Pulmonary artery endothelial cell (primary cell): ENCODE measurements at regions not wholly inside any gene's neighbourhood (a gene's known extent, or its start where the extent isn't known, plus 50 kb on each side); places are given as distances from the start of the nearest gene placed in this dataset.

Source experiments
- DNase-seq: peaks from one replicate; pipeline ENCODE4 v3.0.0-alpha.2; 2011; ENCODE audit warnings: low read depth, low spot score

- DNase-seq: no peak
Observed at GRCh38 chr3:177427540-177427939, 230.3 kb upstream of the TBL1XR1 start.

GRCh38 chr3:177429079-177429478 lies 231.8 kb upstream of the TBL1XR1 start:
- no peak for DNase-seq

DNA sequence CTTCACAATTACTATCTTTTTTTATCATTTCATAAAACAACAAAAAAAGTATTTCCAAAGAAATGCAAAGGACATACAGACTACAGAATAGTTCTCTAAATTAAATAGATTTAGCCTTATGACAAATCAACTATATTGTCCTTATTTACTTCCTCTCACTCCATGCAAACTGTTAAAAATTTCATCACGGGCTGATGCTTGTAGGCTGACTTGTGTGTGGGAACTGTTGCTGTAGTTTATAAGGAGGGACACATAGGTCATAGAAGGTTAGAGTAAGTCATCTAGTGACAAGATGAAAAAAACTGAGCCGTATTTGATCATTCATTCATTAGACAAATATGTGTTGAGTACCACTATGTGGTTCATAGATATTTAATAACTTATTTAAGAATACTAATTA lies 232.5 kb upstream of the TBL1XR1 start:
- DNase-seq: no peak

- no peak for DNase-seq
Observed at GRCh38 chr3:177430653-177431052, 233.4 kb upstream of the TBL1XR1 start.

DNA sequence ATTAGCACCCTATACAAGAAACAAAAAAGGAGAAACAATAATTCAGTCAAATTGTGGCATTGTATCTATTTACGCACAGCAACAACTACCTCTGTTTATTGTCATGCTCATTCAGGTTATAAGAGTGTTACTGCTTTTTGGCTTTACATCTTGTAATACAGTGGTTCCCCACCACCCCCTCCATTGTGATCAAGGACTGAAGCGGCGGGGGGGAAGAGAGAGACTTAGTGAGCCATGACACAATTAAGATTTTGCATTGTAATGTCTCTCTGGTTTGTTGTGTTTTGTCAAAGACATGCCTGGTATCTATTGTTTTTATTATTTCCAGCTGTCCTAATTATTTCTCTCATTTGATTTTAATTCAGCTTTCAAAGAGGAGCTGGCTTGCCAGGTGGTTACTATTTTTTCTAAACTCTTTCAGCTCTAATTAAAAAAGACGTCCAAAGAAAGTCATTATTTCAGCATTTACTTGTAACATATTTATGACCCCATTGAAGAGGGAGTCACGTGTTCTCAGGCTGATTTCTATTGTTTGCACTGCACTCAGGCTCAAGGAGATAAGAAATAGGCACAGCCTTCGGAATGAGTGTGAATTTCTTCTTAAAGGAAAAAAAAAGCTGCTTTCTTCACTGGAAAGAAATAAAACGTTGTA lies 234.4 kb upstream of the TBL1XR1 start:
- peak; percentile 26 for DNase-seq

DNA sequence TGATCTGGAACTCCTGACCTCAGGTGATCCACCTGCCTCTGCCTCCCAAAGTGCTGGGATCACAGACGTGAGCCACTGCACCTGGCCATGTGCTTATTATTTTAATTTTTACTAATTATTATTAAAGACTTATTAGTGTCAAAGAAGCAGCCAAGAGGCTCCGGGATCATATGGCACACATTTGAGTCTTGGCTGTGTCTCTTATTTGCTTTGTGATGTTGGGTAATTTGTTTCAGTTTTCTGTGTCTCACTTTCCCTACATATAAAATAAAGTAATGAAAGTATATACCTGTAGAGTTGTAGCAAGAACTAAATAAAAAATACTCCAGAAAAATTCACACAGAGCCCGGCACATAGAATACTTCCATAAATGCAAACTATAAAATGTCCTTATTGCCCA lies 238.0 kb upstream of the TBL1XR1 start:
- DNase-seq: no peak

DNA sequence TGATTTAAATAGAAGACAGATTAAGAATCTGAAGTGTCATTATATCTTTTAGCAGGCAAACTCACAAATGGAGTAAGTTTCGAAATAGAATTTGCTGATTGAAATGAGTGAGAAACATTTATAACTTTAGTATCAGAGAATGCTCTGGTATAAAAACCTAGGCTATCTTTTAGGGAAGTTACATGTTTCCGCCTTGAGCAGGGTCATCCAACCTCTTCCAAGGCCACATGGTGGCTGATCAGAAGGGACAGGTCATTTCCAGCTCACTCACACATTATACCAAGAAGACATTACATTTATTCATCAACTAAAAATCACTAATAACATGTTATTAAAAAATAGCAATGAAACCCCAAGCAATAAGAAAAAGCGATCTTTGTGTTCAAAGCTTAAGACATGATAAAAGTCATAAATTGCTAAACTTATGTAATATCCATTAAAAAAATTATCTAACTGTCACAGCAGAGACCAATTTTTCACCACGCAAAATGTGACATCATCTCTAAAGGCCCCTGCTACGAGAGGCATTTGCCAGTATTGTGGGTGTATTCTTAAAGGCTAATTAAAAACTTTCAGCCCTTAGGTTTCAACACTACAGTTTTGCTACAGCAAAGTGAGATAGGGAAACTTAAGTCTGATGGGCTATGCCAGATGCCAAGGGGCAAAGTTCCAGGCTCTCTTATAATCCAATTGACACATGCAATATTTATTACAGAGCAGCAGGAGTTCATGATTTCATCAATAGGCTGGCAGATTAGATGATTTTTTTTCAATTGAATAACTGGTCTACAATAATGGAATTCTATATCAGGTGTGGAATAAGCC lies 240.4 kb upstream of the TBL1XR1 start:
- no peak for DNase-seq

- DNase-seq: no peak
Observed at GRCh38 chr3:177438596-177439220, 241.4 kb upstream of the TBL1XR1 start.

DNA sequence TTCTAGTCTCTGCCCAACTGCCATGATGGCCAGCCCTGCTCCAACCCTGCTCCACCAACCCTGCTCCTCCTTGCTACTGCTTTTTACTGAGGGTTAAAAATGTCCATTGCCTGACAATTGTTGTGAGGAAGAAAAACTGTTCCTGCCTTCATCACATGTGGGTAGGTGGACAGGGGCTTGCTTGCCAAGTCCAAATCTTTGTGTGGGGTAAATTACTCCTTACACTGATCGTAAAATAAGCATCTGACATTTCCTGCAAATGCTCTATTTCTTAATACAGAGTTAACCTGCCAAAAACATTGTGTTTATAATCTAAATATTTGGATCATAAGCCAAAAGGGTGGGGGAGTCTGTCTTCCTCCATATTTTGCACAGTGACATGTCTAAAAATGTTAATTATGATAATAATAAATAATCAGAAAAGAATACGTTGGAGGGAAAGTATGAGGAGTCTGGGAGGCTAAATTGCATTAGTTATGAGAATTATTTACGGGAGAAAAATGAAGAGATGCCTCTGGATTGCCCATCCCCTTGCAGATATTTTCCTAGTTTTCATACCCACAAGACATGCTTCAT lies 242.5 kb upstream of the TBL1XR1 start:
- DNase-seq: no peak

- no peak for DNase-seq
Observed at GRCh38 chr3:177440456-177441104, 243.3 kb upstream of the TBL1XR1 start.

- no peak for DNase-seq
Observed at GRCh38 chr3:177441276-177441812, 244.1 kb upstream of the TBL1XR1 start.

DNA sequence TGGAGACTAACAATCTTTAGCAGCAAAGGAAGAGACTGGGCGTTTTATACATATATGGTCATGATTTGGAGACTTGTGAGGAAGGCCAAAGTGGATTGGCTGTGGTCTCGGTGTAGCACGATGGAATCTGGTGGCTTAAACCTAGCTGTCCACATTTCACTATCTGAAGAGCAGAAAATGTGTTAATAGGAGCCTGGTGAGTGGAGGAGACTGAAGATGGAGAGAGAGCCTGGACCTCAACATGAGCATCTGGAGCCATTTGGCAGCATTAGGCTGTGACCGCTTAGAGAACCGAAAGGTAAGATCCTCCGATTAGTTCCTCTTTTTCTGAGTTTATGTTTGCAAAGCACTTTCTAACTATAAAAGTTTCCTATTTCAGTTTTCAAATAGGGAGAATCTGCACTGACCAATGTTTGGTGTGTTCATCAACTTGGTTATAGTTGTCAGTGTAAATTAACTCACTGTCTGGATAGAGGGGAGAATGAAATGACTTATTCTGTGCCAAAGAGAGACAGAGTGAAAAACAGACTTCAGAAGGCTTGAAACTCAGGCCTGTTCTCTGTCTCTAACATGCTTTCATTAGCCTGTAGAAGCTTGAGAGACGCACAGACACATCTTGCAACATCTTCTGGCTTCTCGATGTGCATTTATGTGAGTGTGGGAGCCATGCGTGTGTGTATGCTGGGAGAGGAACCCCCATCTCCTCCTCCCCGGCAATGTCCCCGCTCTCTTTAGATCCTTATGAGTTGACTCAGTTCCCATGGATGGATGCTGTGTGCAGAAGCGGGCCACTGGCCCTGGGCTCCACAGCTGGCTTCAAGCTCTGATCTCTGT lies 244.7 kb upstream of the TBL1XR1 start:
- DNase-seq: no peak

DNA sequence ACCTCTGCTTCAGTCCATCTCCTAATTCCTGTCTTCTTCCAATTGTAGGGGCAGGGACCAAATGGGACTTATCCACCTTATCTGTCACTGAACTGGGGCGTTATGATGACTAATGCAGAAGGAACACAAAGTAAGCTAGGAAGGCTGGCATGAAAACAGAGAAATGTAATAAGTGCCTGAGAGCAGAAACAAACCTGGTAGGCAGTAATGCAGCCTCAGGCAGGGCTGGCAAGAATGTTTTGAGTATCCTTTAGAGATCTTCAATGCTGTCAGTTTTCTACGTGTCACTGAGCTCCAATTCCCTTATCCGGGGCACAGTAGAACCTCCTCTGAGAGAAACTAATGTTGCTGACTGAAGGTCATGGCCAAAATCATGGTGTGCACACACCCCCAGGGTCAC lies 246.2 kb upstream of the TBL1XR1 start:
- DNase-seq: no peak

GRCh38 chr3:177444696-177445095 lies 247.4 kb upstream of the TBL1XR1 start:
- no peak for DNase-seq

DNA sequence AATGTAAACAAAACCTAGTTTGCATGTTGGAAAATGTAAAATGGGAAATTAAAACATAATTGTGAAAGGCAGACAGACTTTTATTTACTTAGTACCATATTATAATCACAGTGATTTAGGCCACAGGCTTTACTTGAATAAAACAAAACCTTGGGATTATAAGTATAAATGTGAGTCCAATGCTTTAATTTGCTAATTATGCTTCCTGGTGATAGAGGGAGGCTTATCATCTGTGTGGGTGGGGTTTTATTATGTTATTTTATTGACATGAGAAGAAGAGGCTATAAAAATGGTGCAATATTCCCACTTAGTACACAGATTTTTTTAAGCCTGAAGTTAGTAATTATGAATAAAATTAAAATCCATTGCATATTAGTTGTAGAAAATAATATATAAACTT lies 248.3 kb upstream of the TBL1XR1 start:
- no peak for DNase-seq

DNA sequence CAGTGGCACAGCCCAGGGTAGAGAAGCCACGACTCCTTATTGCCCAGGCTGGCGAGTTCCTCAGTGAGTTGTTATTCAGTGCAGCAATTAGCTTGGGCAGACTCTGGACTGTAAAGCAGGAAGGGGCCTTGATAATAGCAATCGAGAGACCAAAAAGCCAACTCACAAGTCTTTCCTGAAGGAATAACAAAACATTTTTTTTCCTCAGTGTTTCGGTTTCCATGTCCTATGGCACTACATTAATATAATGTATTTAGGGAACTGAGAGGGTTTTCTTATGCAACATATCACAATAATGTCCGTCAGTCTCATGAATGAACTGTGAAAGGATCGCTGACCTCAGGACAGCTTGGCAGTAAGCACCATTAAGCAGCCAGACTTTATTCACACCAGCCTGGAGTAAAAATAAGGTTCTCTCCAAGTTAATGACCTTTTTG lies 248.9 kb upstream of the TBL1XR1 start:
- DNase-seq: no peak

GRCh38 chr3:177447938-177448337 lies 250.7 kb upstream of the TBL1XR1 start:
- no peak for DNase-seq

GRCh38 chr3:177448987-177449359 lies 251.7 kb upstream of the TBL1XR1 start:
- DNase-seq: no peak

- DNase-seq: no peak
Observed at GRCh38 chr3:177449360-177450006, 252.2 kb upstream of the TBL1XR1 start.

GRCh38 chr3:177451301-177451750 lies 254.0 kb upstream of the TBL1XR1 start:
- peak; percentile 57 for DNase-seq
